Activated CD8-positive, alpha-beta memory T cell treated with anti-CD3 and anti-CD28 coated beads, Interleukin-2, amount 50 U/mL, for 24 hours (primary cell): ENCODE measurements at regions not wholly inside any gene's neighbourhood (a gene's known extent, or its start where the extent isn't known, plus 50 kb on each side); places are given as distances from the start of the nearest gene placed in this dataset.
"Not testable (repeated sequence)": the region's sequence is repeated elsewhere in the genome, so short reads cannot be mapped to it uniquely, and the experiment has no call there.

Source experiments
- DNase-seq: peaks from one replicate; pipeline ENCODE4 v3.0.0-alpha.2; 2020; ENCODE audit errors: extremely low read depth

DNA sequence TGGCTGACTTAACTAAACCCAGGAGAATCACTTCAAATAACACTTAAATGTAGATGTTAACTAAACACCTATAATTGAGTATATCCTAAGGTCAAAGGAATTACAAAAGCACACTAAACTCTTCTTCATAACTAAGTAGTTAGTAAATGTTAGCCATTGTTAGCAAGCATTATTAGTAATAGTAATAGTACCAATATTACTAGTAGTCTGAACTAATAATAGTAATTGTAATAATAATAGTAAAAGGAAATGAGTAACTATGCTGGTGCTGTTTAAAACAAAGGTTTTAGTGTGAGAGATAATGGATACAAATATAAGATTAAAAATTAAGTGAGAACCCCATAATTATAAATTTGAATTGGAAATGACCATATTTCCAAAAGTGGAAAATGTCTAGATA is 641.9 kb upstream of the RORB start:
- DNase-seq, result no peak

GRCh38 chr9:73863924-73864323 is 633.2 kb upstream of the RORB start:
- DNase-seq, result no peak

- DNase-seq, result no peak
These were observed 630.7 kb upstream of the RORB start for GRCh38 chr9:73866451-73866850.

GRCh38 chr9:73869264-73869663 is 627.9 kb upstream of the RORB start:
- DNase-seq, result peak; percentile 9

DNA sequence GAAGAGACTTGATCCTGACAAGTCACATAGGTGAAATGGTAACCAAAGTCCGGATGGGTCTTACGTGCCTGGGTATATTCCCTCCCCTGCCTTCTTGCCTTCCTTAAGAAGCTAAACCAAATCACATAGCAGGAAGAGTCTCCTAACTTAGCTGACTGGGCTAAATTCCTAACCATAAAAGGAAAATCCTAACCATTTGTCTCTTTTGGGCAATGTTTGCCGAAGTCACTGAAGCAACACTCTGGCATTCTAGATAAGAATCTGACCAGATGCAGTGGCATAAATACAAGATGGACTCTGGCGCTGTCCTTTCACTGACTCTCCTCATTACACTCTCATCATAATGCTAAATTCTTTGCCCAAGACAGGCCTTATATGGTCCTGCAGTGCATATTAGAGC is 625.5 kb upstream of the RORB start:
- no peak for DNase-seq

- DNase-seq, result no peak
These were observed 624.4 kb upstream of the RORB start for GRCh38 chr9:73872701-73873100.

DNA sequence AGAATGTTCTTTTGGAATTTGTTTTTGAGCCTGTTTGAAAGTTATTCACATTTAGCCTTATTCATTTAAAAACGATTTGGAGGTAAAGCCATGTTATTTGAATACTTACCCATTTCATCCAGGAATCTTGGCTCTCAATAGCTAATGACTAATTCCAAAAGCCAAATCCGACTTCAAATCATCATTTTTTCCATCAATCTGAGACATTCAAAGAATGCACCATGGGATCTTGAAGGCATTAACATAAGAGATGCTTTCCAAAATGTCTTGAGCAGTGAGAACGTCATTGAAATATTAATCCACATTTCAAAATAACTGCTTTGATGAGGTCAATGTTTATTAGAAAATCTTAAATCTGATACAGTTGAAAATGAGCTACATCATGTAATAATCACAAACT is 617.0 kb upstream of the RORB start:
- no peak for DNase-seq

GRCh38 chr9:73889023-73889422 is 608.1 kb upstream of the RORB start:
- DNase-seq, result no peak

DNA sequence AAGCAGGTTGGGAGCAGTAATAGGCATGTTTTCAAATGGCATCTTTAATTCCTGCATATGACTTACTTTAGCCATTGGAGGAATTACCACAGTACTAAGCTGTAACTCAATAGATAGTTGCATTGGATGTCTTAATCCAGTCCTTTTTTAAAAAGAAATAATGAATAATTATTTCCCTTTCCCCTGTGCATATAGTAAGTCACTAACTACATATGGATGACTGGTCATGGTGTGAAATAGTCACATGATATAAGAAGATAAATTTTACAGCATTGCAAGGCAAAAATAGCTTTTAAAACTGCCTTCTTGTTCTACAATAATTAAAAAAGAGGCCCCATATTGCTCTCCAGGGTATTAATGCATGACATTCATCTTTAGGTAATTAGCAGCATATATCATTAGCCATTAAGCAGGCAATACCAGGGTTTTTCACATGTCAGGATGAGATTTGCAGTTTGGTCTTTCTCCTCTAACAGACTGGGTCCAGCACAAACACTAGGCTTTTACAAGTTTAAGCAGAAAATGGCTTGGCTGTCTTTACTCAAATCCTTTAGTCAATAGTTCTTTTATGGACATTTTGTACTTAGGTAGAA is 606.4 kb upstream of the RORB start:
- DNase-seq, result no peak

GRCh38 chr9:73892335-73892734 is 604.8 kb upstream of the RORB start:
- no peak for DNase-seq

GRCh38 chr9:73893230-73893629 is 603.9 kb upstream of the RORB start:
- DNase-seq, result no peak

GRCh38 chr9:73896061-73896460 is 601.1 kb upstream of the RORB start:
- DNase-seq, result no peak

GRCh38 chr9:73906671-73907070 is 590.5 kb upstream of the RORB start:
- no peak for DNase-seq

DNA sequence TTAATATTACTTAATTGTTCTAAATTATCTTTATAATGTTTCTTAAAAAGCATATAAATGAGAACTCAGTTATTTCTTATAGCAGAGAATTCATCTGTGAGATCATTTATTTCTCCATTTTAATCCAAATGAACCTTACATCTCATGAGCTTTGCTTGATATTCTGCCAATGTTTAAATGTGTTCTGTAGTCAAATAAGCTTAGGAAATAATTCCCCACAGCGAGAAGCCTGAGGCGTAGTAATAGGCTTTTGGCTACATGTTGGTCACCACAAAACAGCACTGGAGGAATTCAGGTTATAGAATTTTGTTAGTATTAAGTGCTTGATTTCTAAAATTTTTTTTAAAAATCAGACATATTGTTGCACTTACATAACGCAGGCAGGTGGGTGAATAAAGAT is 585.3 kb upstream of the RORB start:
- DNase-seq, result no peak

- no peak for DNase-seq
These were observed 581.0 kb upstream of the RORB start for GRCh38 chr9:73916016-73916673.

DNA sequence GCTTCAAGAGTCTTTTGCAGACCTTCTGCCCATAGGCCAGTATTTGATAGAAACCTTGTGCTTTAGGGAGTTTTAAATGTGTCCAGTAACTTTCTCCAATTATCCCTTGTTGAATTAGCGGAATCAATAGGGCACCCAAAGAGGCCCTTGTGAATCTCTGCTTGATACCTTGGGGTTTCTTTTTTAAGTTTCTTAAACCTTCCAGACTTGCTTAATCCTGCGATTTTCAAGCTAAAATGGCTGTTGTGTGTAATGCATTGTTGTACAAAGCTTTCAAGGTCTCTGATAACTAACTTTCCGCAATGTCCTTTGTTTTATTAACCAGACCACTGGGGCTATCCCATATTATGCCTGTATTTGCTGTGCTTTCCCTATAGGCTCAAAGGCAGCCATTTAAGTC is 577.4 kb upstream of the RORB start:
- DNase-seq, result no peak

DNA sequence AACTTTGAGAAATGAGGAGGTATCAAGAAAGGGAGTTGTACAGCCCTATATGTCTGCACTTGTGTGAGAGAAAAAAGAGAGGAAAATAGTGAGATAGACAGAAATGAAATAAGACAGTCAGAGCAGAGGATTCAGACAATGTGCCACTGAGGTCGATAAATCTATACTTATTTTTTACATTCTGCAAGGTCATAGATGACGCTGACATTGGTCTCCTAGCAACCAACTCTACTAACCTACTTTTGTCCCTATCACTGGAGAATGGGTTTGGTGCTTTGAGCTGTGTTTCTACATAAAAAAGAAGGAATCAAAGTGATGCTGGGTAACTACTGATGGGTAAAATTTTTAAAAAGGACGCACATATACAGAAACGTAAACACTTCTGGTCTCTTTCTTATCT is 573.3 kb upstream of the RORB start:
- DNase-seq, result no peak

DNA sequence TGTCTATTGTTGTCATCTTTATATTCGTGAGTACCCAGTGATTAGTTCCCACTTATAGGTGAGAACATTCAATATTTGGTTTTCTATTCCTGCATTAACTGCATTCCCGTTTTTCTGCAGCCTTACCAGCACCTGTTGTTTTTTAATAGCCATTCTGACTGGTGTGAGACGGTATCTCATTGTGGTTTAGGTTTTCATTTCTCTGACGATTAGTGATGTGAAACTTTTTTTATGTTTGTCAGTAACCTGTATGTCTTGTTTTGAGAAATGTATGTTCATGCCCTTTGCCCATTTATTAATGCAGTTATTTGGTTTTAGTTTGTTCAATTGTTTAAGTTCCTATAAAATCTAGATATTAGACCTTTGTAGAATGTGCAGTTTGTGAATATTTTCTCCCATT is 546.0 kb upstream of the RORB start:
- DNase-seq, result no peak

DNA sequence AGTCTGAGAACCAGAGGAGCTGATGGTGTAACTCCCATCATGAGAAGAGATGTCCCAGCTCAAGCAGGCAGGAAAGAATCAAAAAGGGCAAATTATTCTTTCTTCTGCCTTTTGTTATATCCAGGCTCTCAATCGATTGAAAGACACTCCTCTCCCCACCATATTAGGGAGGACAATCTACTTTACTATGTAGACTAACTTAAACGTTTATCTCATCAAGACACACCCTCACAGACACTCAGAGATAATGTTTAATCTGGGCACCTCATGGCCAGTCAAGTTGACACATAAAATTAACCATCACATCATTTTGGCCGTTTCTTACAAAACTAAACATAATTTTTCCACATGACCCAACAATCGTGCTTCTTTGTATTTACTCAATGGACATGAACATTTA is 534.3 kb upstream of the RORB start:
- no peak for DNase-seq

DNA sequence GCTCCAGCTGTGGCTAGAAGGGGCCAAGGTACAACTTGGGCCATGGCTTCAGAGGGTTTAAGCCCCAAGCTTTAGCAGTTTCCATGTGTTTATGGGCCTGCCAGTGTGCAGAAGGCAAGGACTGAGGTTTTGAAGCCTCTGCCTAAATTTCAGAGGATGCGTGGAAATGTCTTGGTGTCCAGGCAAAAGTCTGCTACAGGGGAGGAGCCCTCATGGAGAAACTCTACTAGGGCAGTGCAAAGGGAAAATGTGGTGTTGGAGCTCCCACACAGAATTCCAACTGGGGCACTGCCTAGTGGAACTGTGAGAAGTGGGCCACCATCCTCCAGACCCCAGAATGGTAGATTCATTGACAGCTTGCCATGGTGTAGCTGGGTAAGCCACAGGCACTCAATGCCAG is 527.2 kb upstream of the RORB start:
- DNase-seq, result no peak

GRCh38 chr9:73976424-73976823 is 520.7 kb upstream of the RORB start:
- DNase-seq, result not testable (repeated sequence)

- DNase-seq, result no peak
These were observed 517.3 kb upstream of the RORB start for GRCh38 chr9:73979894-73980264.

GRCh38 chr9:73980754-73981153 is 516.4 kb upstream of the RORB start:
- DNase-seq, result no peak

GRCh38 chr9:73981405-73981804 is 515.7 kb upstream of the RORB start:
- DNase-seq, result no peak
